ENCODE measurements at regions not wholly inside any gene's neighbourhood (a gene's known extent, or its start where the extent isn't known, plus 50 kb on each side); places are given as distances from the start of the nearest gene placed in this dataset.

GRCh38 chr1:186540521-186540920 lies 79.6 kb upstream of the PDC start:
- in situ Hi-C loops (cut with HindIII; ENCODE audit: low sequenced_read_pairs) = no loop called here
- TF ChIP-seq, protein P1, sequence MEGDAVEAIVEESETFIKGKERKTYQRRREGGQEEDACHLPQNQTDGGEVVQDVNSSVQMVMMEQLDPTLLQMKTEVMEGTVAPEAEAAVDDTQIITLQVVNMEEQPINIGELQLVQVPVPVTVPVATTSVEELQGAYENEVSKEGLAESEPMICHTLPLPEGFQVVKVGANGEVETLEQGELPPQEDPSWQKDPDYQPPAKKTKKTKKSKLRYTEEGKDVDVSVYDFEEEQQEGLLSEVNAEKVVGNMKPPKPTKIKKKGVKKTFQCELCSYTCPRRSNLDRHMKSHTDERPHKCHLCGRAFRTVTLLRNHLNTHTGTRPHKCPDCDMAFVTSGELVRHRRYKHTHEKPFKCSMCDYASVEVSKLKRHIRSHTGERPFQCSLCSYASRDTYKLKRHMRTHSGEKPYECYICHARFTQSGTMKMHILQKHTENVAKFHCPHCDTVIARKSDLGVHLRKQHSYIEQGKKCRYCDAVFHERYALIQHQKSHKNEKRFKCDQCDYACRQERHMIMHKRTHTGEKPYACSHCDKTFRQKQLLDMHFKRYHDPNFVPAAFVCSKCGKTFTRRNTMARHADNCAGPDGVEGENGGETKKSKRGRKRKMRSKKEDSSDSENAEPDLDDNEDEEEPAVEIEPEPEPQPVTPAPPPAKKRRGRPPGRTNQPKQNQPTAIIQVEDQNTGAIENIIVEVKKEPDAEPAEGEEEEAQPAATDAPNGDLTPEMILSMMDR (IDR thresholded peaks at IDR 0.05; ENCODE audit: low read depth, low read length) = no peak
- H3K4me3 ChIP-seq (ENCODE audit: low read depth, low read length) = no peak overlapping the region
- no peak for DNase-seq (ENCODE audit: low read depth, low spot score)

GRCh38 chr1:186536273-186536890 lies 75.5 kb upstream of the PDC start:
- H3K4me3 ChIP-seq (ENCODE audit: low read depth, low read length) = no peak overlapping the region
- in situ Hi-C loops (cut with HindIII; ENCODE audit: low sequenced_read_pairs) = no loop called here
- DNase-seq (ENCODE audit: low read depth, low spot score) = peak; percentile 27
- TF ChIP-seq, protein P1 (IDR thresholded peaks at IDR 0.05; ENCODE audit: low read depth, low read length) = no peak

DNA sequence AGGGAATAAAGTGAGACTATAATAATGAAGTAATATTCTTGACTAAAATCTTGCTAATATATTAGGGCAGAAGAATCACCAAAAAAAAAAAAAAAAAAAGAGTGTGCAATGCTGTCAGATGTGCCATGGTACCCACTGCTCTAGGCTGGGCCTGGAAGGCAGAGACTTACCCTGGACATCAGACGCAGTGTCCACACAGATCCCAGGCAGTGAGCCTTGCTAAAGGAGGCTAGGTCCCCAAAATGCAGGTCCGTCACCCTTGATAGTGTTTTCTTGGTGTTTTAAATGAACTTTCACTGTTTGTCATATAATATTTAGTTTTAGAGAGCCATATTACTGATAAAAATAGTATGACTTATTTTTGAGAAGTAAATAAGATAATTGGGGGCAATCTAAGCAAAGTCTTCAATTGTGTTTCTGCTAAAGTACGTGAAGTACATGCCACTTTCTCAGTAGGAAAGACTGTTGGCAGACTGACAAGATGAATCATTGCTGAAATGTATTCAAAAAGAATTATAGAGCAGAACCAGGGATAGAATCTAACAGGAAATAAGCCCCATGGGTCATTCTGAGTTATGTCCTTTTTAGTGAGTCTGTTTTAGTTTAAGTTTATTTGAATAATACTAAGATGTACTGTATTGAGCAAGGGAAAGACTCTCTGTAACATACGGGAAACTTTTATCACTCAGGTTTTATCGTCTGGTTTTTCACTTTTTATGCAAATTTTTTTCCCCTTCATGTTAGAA lies 74.6 kb upstream of the PDC start:
- in situ Hi-C loops (cut with HindIII; ENCODE audit: low sequenced_read_pairs) = no loop called here
- H3K4me3 ChIP-seq (ENCODE audit: low read depth, low read length) = no peak overlapping the region
- peak; percentile 95 for DNase-seq (ENCODE audit: low read depth, low spot score)
- TF ChIP-seq, protein P1 (IDR thresholded peaks at IDR 0.05; ENCODE audit: low read depth, low read length) = no peak

GRCh38 chr1:186534401-186534800 lies 73.5 kb upstream of the PDC start:
- DNase-seq (ENCODE audit: low read depth, low spot score) = no peak
- TF ChIP-seq, protein P1 (IDR thresholded peaks at IDR 0.05; ENCODE audit: low read depth, low read length) = no peak
- in situ Hi-C loops (cut with HindIII; ENCODE audit: low sequenced_read_pairs) = no loop called here
- H3K4me3 ChIP-seq (ENCODE audit: low read depth, low read length) = no peak overlapping the region

DNA sequence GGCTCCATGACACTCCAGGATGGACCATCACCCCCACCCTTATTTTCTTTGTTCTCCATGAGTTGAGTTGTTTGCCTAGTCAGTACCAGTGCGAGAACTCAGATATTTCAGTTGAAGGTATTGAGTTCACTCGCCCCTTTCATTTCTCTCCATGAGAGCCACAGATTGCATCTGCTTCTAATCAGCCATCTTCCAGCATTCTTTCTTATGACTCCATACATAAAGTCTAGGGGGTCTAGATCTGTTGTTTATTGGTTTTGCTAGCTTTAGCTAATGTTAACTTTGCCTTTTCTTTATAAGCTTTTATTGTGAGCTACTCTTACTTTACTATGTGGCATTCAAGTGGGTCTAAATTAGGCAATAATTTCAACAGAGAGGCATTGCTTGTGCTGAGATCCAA lies 71.6 kb upstream of the PDC start:
- no peak overlapping the region for H3K4me3 ChIP-seq (ENCODE audit: low read depth, low read length)
- TF ChIP-seq, protein P1 (IDR thresholded peaks at IDR 0.05; ENCODE audit: low read depth, low read length) = no peak
- DNase-seq (ENCODE audit: low read depth, low spot score) = no peak
- in situ Hi-C loops (cut with HindIII; ENCODE audit: low sequenced_read_pairs) = no loop called here

GRCh38 chr1:186531561-186532165 lies 70.7 kb upstream of the PDC start:
- DNase-seq (ENCODE audit: low read depth, low spot score) = peak; percentile 48
- TF ChIP-seq, protein P1 (IDR thresholded peaks at IDR 0.05; ENCODE audit: low read depth, low read length) = no peak
- H3K4me3 ChIP-seq (ENCODE audit: low read depth, low read length) = no peak overlapping the region
- in situ Hi-C loops (cut with HindIII; ENCODE audit: low sequenced_read_pairs) = no loop called here

Measured in astrocyte of the spinal cord (primary cell).